ENCODE measurements at regions not wholly inside any gene's neighbourhood (a gene's known extent, or its start where the extent isn't known, plus 50 kb on each side); places are given as distances from the start of the nearest gene placed in this dataset.

- TF ChIP-seq GATA2 (CRISPR knock-in tag; IDR thresholded peaks at IDR 0.05): no peak
- TF ChIP-seq ZBTB17 (CRISPR knock-in tag; IDR thresholded peaks at IDR 0.05): no peak
- TF ChIP-seq ZNF232 (CRISPR knock-in tag; IDR thresholded peaks at IDR 0.05): no peak
- TF ChIP-seq, protein P1, sequence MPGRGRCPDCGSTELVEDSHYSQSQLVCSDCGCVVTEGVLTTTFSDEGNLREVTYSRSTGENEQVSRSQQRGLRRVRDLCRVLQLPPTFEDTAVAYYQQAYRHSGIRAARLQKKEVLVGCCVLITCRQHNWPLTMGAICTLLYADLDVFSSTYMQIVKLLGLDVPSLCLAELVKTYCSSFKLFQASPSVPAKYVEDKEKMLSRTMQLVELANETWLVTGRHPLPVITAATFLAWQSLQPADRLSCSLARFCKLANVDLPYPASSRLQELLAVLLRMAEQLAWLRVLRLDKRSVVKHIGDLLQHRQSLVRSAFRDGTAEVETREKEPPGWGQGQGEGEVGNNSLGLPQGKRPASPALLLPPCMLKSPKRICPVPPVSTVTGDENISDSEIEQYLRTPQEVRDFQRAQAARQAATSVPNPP (IDR thresholded peaks at IDR 0.05; ENCODE audit: borderline replicate concordance, insufficient read depth, insufficient read length): no peak
- TF ChIP-seq, protein P2, sequence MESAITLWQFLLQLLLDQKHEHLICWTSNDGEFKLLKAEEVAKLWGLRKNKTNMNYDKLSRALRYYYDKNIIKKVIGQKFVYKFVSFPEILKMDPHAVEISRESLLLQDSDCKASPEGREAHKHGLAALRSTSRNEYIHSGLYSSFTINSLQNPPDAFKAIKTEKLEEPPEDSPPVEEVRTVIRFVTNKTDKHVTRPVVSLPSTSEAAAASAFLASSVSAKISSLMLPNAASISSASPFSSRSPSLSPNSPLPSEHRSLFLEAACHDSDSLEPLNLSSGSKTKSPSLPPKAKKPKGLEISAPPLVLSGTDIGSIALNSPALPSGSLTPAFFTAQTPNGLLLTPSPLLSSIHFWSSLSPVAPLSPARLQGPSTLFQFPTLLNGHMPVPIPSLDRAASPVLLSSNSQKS (CRISPR knock-in tag; IDR thresholded peaks at IDR 0.05): no peak
- TF ChIP-seq RBBP5 (IDR thresholded peaks at IDR 0.05; ENCODE audit: borderline replicate concordance, insufficient read depth, low read length, poor library complexity, severe bottlenecking): no peak
Measured at GRCh38 chr7:54259185-54259584, 283.0 kb upstream of the VSTM2A start (continued).

- WGBS (ENCODE audit: insufficient coverage, low coverage, missing lambda C conversion rate): 0% methylated on average over 1 of the region's 1 CpG
- Histone ChIP-seq H3K36me3 (ENCODE audit: control insufficient read depth, insufficient read depth, low read length) (no peaks in the 10 kb centered on the region), H3K9ac (ENCODE audit: insufficient read depth in 1 of 2, low read depth in 2 of 2, low read length in 2 of 2) (no peak overlapping the region), H3K9me1 (ENCODE audit: control insufficient read depth, insufficient read depth, low read length) (peaks cover 4% of the 10 kb centered on the region), H3K4me3 (no peak overlapping the region), H3K4me1 (replicated peaks in 1 of 2; ENCODE audit: control insufficient read depth in 2 of 2, insufficient read depth in 2 of 2, low read length in 2 of 2) (no peaks in the 10 kb centered on the region), H3K27ac (ENCODE audit: extremely low read depth, low read depth, low read length) (no peak overlapping the region), H3K27me3 (ENCODE audit: control insufficient read depth in 2 of 2, insufficient read depth in 2 of 2, low read length in 2 of 2) (no peaks in the 10 kb centered on the region), H3K9me3 (replicated peaks; ENCODE audit: control insufficient read depth, insufficient read depth, low read depth, low read length) (no peaks in the 10 kb centered on the region; the same call in 1 of the 2 replicates), H4K20me1 (replicated peaks; ENCODE audit: control insufficient read depth, insufficient read depth, low read length) (no peaks in the 10 kb centered on the region), H3K79me2 (ENCODE audit: control insufficient read depth, insufficient read depth, low read length) (no peaks in the 10 kb centered on the region), H3K4me2 (ENCODE audit: insufficient read depth, low read length) (no peak overlapping the region), H2AFZ (ENCODE audit: low read depth, low read length) (no peak overlapping the region)
- in situ Hi-C loops (cut with MboI): no loop called here
- ChIA-PET CTCF (ENCODE audit: low intra/inter-chr PET ratio) (no interaction called here), POLR2A (no interaction called here)
- intact Hi-C loops (cut with micrococcal nuclease): no loop called here
- TF ChIP-seq MAFK (IDR thresholded peaks at IDR 0.05; ENCODE audit: low read length) (no peak), EP300 (IDR thresholded peaks at IDR 0.05; ENCODE audit: low read length) (no peak)
- no peak for ATAC-seq
- no TSS peak for BruUV-seq (replicated peaks)
- no peak for DNase-seq (ENCODE audit: extremely low read depth in 1 of 4, low spot score in 3 of 4)
- no peak for FAIRE-seq
Measured at GRCh38 chr7:54260941-54261371, 281.2 kb upstream of the VSTM2A start.
